A673 (cell line): ENCODE measurements at regions not wholly inside any gene's neighbourhood (a gene's known extent, or its start where the extent isn't known, plus 50 kb on each side); places are given as distances from the start of the nearest gene placed in this dataset.
"Not testable (repeated sequence)": the region's sequence is repeated elsewhere in the genome, so short reads cannot be mapped to it uniquely, and the experiment has no call there.

Experiments used
- BruUV-seq: library from RNA; stranded (reverse); fragments of 400-500 nt; replicated peaks from 2 replicates; lab custom pipeline; 2021; lab: Mats Ljungman, UMichigan
- CTCF ChIA-PET: fragments of 300-600 bp; sonication (Branson Sonifier 250); formaldehyde crosslinking; loops from one replicate; lab custom pipeline; 2022; ENCODE audit warnings: antibody characterized with exemption; lab: Charles Lee
- POLR2A ChIA-PET: fragments of 300-600 bp; sonication (Branson Sonifier 250); formaldehyde crosslinking; loops from one replicate; lab custom pipeline; 2022; ENCODE audit warnings: antibody characterized with exemption; ENCODE audit not compliant: low non-redundant PET; lab: Charles Lee
- DNase-seq: peaks from one replicate; pipeline ENCODE4 v3.0.0-alpha.2; 2015; ENCODE audit warnings: low spot score
- H3K27ac ChIP-seq: fragments of 200-600 bp; sonication (generic); 2 replicates; pipeline ENCODE4 v1.5.1; 2016; ENCODE audit warnings: mixed run types, low read depth, mild to moderate bottlenecking, mixed read lengths, antibody characterized with exemption, low read length; ENCODE audit not compliant: poor library complexity, severe bottlenecking
- H3K27me3 ChIP-seq: fragments of 200-600 bp; sonication (generic); replicated peaks from 2 replicates; pipeline ENCODE4 v1.6.1; 2017; ENCODE audit warnings: mixed run types, low read depth, mild to moderate bottlenecking, mixed read lengths, antibody characterized with exemption, low read length; ENCODE audit not compliant: insufficient read depth, poor library complexity
- H3K36me3 ChIP-seq: fragments of 200-600 bp; sonication (generic); 2 replicates; pipeline ENCODE4 v1.6.1; 2016; ENCODE audit warnings: mixed run types, mild to moderate bottlenecking, mixed read lengths, antibody characterized with exemption, low read length; ENCODE audit not compliant: insufficient read depth, poor library complexity, severe bottlenecking
- H3K4me1 ChIP-seq: fragments of 200-600 bp; sonication (generic); 2 replicates; pipeline ENCODE4 v1.6.1; 2017; ENCODE audit warnings: mixed run types, mild to moderate bottlenecking, mixed read lengths, antibody characterized with exemption, low read length; ENCODE audit not compliant: insufficient read depth, poor library complexity, severe bottlenecking
- H3K4me3 ChIP-seq: fragments of 200-600 bp; sonication (generic); 2 replicates; pipeline ENCODE4 v1.5.1; 2016; ENCODE audit warnings: low read depth, mixed run types, mild to moderate bottlenecking, mixed read lengths, low read length; ENCODE audit not compliant: poor library complexity, severe bottlenecking
- H3K9me3 ChIP-seq: fragments of 200-600 bp; sonication (generic); 2 replicates; pipeline ENCODE4 v1.6.1; 2016; ENCODE audit warnings: mixed run types, low read depth, mild to moderate bottlenecking, mixed read lengths, antibody characterized with exemption, low read length; ENCODE audit not compliant: poor library complexity, severe bottlenecking
- EZH2 ChIP-seq: fragments of 200-600 bp; sonication (generic); IDR thresholded peaks from 2 replicates; pipeline ENCODE4 v1.6.1; 2017; ENCODE audit warnings: borderline replicate concordance, low read depth, mild to moderate bottlenecking, mixed read lengths, antibody characterized with exemption, low read length; ENCODE audit not compliant: poor library complexity, severe bottlenecking
- intact Hi-C: fragments of 100-400 bp; cut with micrococcal nuclease; formaldehyde crosslinking; loops from one replicate; pipeline ENCODE4 v1.10.0; 2022; ENCODE audit not compliant: unreplicated experiment
- TF ChIP-seq, protein P1 (sequence below): fragments of 300-800, 200-600 bp; sonication (generic); conservative IDR thresholded peaks from 2 replicates; pipeline ENCODE4 v1.5.1; 2017; ENCODE audit warnings: low read depth, mild to moderate bottlenecking, antibody characterized with exemption, low read length, moderate library complexity, mixed read lengths

DNA sequence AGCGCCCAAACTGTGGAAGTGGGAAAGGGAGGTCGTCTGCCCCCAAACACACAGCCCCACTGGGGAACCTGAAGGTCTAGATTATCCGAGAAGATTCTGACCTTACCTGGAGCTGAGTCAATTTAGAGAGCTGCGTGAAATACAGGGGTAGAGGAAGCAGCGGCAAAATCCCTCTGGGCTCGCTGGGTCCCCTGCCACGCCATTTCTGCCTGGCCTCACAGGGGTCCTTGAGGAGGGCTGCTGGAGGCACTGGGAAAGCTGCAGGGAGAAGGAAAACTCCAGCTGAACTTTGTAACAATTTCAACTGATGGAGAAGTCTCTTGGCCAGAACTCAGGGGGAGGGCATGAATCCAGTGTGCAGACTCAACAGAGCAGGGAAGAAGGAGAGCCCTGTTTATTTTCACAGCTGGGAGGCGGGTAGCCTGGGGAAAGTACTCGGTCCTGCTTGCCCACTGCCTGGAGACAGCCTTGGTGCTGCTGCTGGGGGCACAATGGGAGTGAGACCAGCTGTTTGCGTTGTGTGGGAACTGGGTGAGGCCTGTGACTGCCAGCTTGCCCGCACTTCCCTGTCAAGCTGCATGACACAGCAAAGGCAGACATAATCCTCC lies 93.2 kb upstream of the MAPK10 start:
- intact Hi-C loops = no loop called here
- Histone ChIP-seq H3K27ac (no peak overlapping the region), H3K9me3 (no peaks in the 10 kb centered on the region), H3K27me3 (no peaks in the 10 kb centered on the region), H3K36me3 (no peaks in the 10 kb centered on the region), H3K4me3 (no peak overlapping the region), H3K4me1 (peaks cover 11% of the 10 kb centered on the region)
- ChIA-PET CTCF (no interaction called here), POLR2A (no interaction called here)
- no peak for TF ChIP-seq EZH2
- TF ChIP-seq, protein P1, sequence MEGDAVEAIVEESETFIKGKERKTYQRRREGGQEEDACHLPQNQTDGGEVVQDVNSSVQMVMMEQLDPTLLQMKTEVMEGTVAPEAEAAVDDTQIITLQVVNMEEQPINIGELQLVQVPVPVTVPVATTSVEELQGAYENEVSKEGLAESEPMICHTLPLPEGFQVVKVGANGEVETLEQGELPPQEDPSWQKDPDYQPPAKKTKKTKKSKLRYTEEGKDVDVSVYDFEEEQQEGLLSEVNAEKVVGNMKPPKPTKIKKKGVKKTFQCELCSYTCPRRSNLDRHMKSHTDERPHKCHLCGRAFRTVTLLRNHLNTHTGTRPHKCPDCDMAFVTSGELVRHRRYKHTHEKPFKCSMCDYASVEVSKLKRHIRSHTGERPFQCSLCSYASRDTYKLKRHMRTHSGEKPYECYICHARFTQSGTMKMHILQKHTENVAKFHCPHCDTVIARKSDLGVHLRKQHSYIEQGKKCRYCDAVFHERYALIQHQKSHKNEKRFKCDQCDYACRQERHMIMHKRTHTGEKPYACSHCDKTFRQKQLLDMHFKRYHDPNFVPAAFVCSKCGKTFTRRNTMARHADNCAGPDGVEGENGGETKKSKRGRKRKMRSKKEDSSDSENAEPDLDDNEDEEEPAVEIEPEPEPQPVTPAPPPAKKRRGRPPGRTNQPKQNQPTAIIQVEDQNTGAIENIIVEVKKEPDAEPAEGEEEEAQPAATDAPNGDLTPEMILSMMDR = no peak
- DNase-seq = peak; percentile 26
- BruUV-seq = no TSS peak

DNA sequence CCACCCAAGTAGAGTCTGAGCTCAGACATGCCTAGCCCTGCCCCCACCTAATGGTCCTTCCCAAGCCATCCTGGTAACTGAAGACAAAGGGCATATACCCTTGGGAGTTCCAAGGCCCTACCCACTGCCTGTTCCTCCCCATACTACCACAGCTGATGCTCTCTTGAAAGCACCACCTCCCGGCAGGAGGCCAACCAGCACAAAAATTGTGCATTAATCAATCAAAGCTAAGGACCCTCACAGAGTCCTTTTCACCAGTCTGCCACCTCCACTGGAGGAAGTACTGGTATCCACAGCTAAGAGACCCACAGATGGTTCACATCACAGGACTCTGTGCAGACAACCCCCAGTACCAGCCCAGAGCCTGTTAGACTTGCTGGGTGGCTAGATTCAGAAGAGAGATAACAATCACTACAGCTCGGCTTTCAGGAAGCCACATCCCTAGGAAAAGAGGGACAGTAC lies 93.8 kb upstream of the MAPK10 start:
- intact Hi-C loops, BruUV-seq: not testable (repeated sequence)

DNA sequence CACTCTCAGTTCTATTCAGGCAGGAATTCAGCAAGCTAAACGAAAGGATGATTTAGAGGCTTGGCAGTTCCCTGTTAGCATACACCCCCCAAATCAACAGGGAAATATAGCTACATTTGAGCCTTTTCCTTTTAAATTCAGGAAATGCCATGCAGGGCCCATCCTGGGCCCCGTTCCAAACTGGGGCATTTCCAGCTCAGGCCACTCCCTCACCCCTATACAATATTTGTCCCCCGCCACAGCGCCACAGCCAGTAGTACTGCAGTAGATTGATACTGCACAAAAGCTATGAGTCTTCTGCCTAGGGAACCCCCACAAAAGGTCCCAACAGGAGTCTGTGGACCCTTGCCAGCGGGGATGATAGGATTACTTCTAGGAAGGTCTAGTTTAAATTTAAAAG lies 102.0 kb upstream of the MAPK10 start:
- ChIA-PET CTCF (no interaction called here), POLR2A (no interaction called here)
- DNase-seq = peak; percentile 82
- H3K9me3 ChIP-seq = no peaks in the 10 kb centered on the region
- H3K4me1 ChIP-seq = peaks cover 20% of the 10 kb centered on the region
- TF ChIP-seq EZH2 = no peak
- TF ChIP-seq, protein P1 = no peak
- H3K27me3 ChIP-seq = no peaks in the 10 kb centered on the region
- no peak overlapping the region for H3K4me3 ChIP-seq
- H3K36me3 ChIP-seq = no peaks in the 10 kb centered on the region
- no TSS peak for BruUV-seq
- no peak overlapping the region for H3K27ac ChIP-seq
- intact Hi-C loops = no loop called here

More for the DNA sequence above, 93.8 kb upstream of the MAPK10 start:
- POLR2A ChIA-PET, H3K27ac ChIP-seq, CTCF ChIA-PET, H3K4me3 ChIP-seq, H3K27me3 ChIP-seq, H3K36me3 ChIP-seq, H3K9me3 ChIP-seq: not testable (repeated sequence)
- peaks cover 11% of the 10 kb centered on the region for H3K4me1 ChIP-seq
- peak; percentile 75 for DNase-seq
